GM20000 (cell line): ENCODE measurements at regions not wholly inside any gene's neighbourhood (a gene's known extent, or its start where the extent isn't known, plus 50 kb on each side); places are given as distances from the start of the nearest gene placed in this dataset.

Experiments
- DNase-seq: peaks from one replicate; pipeline ENCODE4 v3.0.0; 2012; ENCODE audit warnings: low spot score
- TF ChIP-seq, protein P1 (sequence below): IDR thresholded peaks from 2 replicates; pipeline ENCODE4 v1.5.1; 2012; ENCODE audit warnings: mild to moderate bottlenecking, control low read depth; ENCODE audit errors: extremely low read depth, missing control alignments

- TF ChIP-seq, protein P1, sequence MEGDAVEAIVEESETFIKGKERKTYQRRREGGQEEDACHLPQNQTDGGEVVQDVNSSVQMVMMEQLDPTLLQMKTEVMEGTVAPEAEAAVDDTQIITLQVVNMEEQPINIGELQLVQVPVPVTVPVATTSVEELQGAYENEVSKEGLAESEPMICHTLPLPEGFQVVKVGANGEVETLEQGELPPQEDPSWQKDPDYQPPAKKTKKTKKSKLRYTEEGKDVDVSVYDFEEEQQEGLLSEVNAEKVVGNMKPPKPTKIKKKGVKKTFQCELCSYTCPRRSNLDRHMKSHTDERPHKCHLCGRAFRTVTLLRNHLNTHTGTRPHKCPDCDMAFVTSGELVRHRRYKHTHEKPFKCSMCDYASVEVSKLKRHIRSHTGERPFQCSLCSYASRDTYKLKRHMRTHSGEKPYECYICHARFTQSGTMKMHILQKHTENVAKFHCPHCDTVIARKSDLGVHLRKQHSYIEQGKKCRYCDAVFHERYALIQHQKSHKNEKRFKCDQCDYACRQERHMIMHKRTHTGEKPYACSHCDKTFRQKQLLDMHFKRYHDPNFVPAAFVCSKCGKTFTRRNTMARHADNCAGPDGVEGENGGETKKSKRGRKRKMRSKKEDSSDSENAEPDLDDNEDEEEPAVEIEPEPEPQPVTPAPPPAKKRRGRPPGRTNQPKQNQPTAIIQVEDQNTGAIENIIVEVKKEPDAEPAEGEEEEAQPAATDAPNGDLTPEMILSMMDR = no peak
- DNase-seq = no peak
Observed at GRCh38 chr18:46314011-46314410, 209.8 kb downstream of the HAUS1 start.

DNA sequence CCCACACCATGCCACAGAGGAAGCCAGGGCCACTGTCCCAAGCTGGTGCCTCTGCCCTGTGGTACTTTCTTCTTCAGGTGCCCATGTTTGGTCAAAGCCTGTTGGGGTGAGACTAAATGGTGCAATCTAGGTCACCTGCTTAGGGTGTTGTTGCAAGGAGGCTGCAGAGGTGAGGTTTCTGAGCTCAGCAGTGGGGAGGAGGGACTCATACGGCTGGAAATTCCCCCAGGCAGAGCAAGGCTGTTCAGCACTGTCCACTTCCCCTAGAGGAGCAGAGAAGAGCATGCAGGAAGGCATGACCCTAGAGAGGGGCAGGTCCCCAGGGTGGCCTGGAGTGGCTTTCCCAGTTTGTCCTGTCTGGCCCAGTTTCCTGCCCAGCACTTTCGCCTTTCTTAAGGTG is 211.0 kb downstream of the HAUS1 start:
- DNase-seq = peak; percentile 34

DNA sequence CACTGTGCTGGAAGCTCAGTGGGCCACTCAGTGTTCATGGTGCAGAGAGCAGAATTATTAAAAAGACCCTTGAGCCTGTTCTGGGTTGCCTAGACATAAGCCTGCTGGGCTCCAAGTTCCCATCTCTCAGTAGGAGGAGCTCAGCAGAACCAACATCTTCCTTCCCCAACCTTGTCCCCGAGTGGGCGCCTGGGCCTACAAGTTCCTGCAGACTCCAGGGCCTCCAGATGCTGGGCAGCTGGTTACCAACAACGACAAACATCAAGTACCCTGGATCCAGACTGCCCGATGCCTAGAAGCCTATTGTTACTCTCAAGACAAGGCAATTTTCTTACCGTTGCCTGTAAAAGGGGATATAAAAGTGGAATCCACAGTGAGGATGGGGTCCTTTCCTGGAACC is 214.2 kb downstream of the HAUS1 start:
- DNase-seq = no peak
- TF ChIP-seq, protein P1 = no peak

More for the DNA sequence above, 211.0 kb downstream of the HAUS1 start:
- TF ChIP-seq, protein P1 = no peak

- DNase-seq = no peak
- TF ChIP-seq, protein P1 = no peak
Observed at GRCh38 chr18:46319783-46320182, 215.6 kb downstream of the HAUS1 start.

DNA sequence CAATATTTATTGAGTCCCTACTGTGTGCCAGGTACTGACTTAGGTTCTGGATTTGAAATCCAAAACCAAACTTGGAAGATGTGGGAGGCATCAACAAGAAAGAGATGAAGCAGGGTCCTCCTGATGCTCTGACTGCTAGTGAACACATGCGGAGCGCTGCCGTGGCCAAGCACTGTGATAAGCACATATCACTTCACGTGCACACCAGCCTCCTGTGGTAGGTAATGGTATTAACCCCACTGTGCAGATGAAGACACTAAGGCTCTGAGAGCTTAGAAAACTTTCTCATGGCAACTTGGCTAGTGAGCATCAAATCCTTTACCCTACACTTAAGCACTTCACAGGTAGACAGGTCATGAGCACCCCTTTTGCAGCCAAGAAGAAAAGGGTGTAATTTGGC is 216.1 kb downstream of the HAUS1 start:
- no peak for DNase-seq
- TF ChIP-seq, protein P1 = no peak

DNA sequence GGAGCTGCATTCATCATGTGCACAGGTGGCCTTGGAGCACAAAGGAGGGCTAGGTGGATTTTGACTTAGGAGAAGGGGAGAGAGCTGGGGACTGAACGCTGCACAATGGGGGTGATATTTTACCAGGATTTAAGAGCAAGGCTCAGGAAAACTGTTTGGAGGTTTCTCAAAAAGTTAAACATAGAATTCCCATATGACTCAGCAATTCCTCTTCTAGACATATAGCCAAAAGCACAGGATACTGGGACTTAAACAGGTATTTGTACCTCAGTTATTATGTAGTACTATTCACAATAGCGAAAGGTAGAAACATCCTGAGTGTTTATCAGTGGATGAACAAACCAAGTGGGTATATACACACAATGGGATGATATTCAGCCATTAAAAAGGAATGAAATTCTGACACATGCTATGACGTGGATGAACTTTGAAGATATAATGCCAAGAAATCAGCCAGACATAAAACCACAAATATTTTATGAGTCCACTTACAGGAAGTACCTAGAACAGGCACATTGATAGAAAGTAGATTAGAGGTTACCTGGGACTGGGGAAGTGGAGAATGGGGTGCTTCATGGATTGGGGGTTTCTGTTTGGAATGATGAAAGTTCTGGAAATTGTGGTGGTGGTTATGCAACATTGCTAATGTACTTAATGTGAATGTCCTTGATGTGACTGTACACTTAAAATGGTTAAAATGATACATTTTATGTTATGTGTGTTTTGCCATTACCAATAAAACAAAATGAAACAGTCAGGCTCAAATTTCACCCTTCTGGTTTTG is 216.9 kb downstream of the HAUS1 start:
- DNase-seq = no peak
- TF ChIP-seq, protein P1 = no peak

- TF ChIP-seq, protein P1 = no peak
- no peak for DNase-seq
Observed at GRCh38 chr18:46321955-46322354, 217.8 kb downstream of the HAUS1 start.
